HG03025 (cell line): ENCODE measurements at regions not wholly inside any gene's neighbourhood (a gene's known extent, or its start where the extent isn't known, plus 50 kb on each side); places are given as distances from the start of the nearest gene placed in this dataset.
"Not testable (repeated sequence)": the region's sequence is repeated elsewhere in the genome, so short reads cannot be mapped to it uniquely, and the experiment has no call there.

Experiments used
- ATAC-seq: cut with Tn5 transposase; IDR thresholded peaks from one replicate; pipeline ENCODE4 v1.9.1; 2021; ENCODE audit warnings: mild to moderate bottlenecking, moderate library complexity; ENCODE audit not compliant: unreplicated experiment, low FRiP score

DNA sequence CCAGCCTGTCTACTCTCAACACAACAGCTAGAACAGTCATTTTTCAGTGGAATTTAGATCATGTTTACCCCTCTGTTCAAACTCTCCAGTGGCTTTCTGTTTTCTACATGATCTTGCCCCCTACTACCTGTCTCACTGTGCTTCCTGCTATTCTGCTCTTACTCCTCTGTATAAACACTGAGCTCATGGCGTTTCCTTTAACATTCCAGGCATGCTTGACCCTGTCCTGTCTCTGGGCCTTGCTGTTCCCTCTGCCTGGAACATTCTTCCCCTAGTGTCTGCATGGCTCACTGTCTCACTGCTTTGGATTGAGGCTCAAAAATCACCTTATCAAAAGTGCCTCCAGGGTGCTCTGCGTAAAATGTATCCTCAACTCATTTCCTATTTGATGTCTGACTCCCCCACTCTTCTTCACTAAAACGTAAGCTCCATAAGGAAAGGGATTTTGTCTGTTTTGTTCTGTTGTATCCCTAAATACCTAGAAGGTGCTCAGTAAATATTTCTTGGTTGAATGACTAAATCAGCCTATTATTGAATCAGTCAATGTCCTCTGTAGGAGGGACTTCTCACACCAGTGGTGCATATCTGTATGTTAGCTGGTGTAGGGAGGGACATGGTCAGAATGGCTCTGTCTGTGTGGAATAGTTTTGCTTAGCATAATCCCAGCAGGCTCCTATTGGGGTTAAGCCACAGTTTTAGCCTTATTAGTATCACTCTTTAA lies 78.0 kb upstream of the VKORC1L1 start:
- ATAC-seq: not testable (repeated sequence)

GRCh38 chr7:65795392-65795716 lies 77.5 kb upstream of the VKORC1L1 start:
- ATAC-seq: not testable (repeated sequence)

- no peak for ATAC-seq
These were observed 76.7 kb upstream of the VKORC1L1 start for GRCh38 chr7:65796205-65796604.

DNA sequence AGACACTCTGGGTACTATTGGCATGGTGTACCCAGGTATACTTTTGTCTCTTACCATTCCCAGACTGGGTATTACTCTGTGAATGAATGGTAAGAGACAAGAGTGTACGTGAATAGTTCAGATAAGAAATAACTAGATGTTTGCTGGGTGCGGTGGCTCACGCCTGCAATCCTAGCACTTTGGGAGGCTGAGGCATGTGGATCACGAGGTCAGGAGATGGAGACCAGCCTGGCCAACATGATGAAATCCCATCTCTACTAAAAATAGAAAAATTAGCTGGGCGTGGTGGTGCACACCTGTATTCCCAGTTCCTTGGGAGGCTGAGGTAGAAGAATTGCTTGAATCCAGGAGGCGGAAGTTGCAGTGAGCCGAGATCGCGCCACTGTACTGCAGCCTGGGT lies 75.8 kb upstream of the VKORC1L1 start:
- ATAC-seq: not testable (repeated sequence)

DNA sequence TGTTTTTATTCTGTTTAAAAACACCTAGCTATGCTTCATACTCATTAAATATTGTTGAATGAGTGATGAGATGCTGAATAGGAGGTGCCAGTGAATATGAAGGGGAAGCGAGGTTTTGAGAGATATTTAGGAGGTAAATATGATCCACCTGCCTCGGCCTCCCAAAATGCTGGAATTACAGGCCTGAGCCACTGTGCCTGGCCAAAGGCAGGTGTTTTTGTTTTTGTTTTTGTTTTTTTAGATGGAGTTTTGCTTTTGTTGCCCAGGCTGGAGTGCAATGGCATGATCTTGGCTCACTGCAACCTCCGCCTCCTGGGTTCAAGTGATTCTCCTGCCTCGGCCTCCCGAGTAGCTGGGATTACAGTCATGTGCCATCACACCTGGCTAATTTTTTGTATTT lies 75.3 kb upstream of the VKORC1L1 start:
- ATAC-seq: not testable (repeated sequence)

GRCh38 chr7:65798111-65799075 lies 74.5 kb upstream of the VKORC1L1 start:
- peak; percentile 97 for ATAC-seq

- ATAC-seq: not testable (repeated sequence)
These were observed 72.7 kb upstream of the VKORC1L1 start for GRCh38 chr7:65800191-65800590.

GRCh38 chr7:65800890-65801341 lies 72.0 kb upstream of the VKORC1L1 start:
- ATAC-seq: no peak

GRCh38 chr7:65804887-65805286 lies 68.0 kb upstream of the VKORC1L1 start:
- no peak for ATAC-seq

DNA sequence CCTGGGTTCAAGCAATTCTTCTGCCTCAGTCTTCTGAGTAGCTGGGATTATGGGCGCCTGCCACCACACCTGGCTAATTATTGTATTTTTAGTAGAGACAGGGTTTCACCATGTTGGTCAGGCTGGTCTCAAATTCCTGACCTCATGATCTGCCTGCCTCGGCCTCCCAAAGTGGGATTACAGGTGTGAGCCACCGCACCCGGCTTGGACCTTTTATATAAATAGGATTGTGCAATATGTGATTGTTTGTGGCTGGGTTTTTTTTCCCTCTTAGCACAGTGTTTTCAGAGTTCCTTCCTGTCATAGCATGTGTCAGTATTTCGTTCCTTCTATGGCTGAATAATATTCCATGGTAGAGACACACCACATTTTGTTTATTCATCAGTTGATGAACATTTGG lies 65.8 kb upstream of the VKORC1L1 start:
- ATAC-seq: not testable (repeated sequence)

GRCh38 chr7:65809259-65809981 lies 63.5 kb upstream of the VKORC1L1 start:
- peak; percentile 63 for ATAC-seq

DNA sequence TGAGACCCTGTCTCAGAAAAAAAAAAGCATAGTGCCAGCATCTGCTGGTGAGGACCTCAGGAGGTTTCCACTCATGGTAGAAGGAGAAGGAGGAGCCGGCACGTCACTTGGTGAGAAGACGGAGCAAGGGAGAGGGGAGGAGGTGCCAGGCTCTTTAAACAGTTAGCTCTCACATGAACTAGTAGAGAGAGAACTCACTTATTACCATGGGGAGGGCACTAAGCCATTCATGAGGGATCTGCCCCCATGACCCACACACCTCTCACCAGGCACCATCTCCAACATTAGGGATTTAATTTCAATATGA lies 62.9 kb upstream of the VKORC1L1 start:
- ATAC-seq: peak; percentile 36

GRCh38 chr7:65812281-65812680 lies 60.6 kb upstream of the VKORC1L1 start:
- no peak for ATAC-seq

GRCh38 chr7:65814556-65815167 lies 58.2 kb upstream of the VKORC1L1 start:
- ATAC-seq: not testable (repeated sequence)

DNA sequence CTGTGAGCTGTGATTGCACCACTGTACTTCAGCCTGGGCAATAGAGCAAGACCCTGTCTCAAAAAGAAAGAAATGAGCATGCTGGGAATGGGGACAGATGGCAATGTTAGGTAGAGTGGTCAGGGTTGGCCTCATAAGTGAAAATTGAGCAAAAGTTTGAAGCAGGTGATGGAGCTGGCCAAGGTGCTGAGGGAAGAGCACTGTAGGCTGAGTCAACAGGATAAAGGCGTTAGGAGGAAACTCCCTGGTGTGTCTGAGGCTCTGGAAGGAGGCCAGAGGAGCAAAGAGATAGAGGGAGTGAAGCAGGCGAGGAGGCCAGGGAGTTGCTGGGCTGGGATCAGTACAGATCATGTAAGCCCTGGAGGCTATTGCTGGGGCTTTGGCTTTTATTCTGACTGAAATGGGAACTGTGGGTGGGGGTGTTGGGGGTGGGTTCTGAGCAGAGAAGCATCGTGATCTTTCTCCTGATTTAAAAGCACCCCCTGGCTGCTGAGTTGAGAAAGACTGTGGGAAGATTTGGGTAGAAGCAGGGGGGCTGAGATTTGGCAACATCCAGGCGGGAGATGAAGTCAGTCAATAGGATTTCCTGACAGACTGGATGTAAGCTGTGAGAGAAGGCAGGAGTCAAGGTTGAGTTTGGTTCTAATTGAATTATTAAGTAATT lies 52.5 kb upstream of the VKORC1L1 start:
- no peak for ATAC-seq
